ENCODE measurements at regions not wholly inside any gene's neighbourhood (a gene's known extent, or its start where the extent isn't known, plus 50 kb on each side); places are given as distances from the start of the nearest gene placed in this dataset.
"Not testable (repeated sequence)": the region's sequence is repeated elsewhere in the genome, so short reads cannot be mapped to it uniquely, and the experiment has no call there.

DNA sequence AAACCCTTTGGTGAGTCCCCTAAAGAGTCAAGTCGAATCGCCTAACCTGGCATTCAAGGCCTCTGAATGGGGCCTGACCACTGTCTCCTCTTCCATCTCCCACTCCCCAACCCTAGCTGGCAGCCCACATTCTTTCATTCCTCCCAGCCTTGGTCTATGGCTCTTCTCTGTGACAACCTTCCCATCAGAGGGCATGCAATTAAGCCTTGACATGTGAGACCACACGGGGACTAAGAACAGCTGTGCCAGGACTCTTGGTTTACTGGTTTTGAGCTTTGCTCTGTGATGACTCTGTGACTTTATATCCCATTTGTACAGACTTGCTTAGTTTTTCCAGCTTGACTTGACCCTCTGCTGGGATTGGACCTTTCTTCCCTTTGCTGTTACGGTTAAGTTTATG lies 116.6 kb downstream of the BUB3 start:
- no peak for DNase-seq

DNA sequence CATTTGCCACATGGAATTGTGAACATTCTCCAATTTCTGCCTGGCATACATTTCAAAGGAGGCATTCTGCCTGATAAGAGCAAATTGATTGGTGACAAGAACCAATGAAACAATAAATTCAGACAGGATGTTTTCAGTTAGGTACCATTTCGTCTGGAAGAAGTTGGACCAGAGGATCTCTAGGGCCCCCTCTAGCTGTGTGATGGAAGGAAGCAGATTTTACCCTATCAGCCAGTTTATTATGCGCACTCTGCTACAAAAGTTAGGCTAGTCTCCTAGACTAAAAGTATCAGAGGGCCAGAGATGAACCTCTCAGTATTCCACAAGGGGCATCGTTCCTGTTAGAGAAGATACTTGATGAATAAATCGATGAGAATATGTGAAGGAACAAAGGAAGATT lies 118.0 kb downstream of the BUB3 start:
- no peak for DNase-seq

DNA sequence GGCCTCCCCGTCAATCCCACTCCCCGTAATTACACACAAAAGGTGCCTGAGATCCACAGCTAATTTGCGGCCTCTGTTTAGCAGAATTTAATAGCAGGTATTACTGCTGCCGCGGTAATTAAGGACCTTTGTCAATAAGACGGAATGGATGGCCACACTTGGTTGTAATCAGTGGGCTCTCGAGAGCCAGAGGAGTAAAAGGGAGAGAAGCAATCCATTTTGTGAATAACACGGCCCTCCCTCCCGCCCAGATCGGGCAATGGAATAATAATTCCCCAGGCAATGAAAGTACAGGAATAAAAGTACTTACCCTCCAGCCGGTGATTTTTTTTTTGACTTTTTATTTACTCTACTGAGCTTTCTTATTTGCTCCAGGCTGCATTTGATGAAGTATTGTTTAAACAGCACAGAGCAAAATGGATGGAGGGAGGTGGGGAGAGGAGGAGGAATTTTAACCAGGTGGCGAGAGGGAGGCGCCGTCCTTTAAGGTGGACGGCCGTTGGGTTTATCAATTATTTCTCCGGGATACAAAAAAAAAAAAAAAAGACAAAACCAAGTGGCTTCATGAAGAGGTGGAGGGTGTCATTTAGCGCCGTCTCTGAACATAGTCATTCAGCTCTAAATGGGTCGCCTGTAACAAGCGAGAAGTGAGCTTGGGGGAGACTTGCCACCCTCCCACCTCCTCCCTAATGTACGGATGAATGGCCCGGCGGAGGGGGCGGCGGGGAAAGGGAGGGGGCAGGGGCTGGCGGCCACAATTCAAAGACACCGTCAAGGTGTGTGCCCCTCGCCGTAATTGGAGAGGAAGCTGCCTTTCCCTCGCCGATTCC lies 120.3 kb downstream of the BUB3 start:
- DNase-seq: no peak

GRCh38 chr10:123275136-123275564 lies 120.9 kb downstream of the BUB3 start:
- DNase-seq: no peak

- DNase-seq: no peak
Observed at GRCh38 chr10:123278445-123278844, 124.2 kb downstream of the BUB3 start.

DNA sequence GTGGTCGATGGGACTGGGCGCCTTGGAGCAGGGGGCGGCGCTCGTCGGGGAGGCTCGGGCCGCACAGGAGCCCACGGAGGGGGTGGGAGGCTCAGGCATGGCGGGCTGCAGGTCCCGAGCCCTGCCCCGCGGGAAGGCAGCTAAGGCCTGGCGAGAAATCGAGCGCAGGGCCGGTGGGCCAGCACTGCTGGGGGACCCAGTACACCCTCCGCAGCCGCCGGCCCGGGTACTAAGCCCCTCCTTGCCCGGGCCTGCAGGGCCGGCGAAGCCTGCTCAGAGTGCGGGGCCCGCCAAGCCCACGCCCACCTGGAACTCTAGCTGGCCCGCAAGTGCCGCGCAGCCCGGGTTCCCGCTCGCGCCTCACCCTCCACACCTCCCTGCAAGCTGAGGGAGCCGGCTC lies 129.2 kb downstream of the BUB3 start:
- not testable (repeated sequence) for DNase-seq

GRCh38 chr10:123284022-123284421 lies 129.8 kb downstream of the BUB3 start:
- no peak for DNase-seq

DNA sequence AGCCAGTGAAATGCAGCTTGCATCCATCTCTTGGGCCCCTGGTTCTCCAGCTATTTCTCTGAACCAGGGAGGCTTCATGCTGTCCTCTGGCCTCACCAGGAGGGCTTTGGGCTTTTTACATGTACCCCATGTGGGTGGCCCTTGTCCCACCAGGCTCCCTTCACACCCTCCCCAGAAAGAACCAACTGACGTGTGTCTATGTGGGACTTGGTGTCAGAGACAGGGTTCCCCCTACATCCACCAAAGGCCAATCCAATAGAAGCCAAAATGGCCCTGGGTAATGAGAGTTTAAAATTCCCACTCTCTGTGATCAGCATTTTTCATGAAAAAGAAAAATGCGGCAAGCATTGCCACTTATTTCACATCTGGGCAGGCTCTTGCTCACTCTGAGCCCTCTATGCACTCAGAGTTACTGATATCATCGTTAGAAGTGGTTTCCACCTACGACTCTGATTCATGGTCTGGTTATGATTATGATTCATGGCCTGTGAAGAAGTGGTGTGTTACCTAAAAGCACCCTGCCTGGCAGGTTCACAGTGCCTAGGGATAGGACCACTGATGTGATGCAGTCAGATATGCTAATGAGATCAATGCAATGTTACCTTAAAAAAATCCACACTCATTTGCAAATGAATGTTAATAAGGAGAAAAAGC lies 133.5 kb downstream of the BUB3 start:
- peak in 1 of 4 experiments; percentile 7 for DNase-seq

DNA sequence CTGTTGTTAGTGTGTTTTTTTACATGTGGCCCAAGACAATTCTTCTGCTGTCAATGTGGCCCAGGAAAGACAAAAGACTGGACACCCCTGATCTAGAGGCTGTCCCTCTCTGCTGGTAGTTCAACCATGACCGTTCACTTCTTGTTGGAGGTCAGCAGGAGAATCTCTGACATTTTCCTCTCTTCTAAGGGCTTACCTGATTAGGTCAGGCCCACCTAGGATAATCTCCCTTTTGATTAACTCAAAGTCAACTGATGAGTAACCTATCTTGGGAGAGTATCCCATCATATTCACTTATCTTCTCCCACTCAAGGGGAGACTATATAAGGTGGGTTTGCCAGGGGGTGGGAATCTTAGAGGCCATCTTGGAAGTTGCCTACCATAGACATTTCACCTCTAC lies 135.2 kb downstream of the BUB3 start:
- no peak for DNase-seq

GRCh38 chr10:123294109-123294508 lies 139.9 kb downstream of the BUB3 start:
- DNase-seq: no peak

DNA sequence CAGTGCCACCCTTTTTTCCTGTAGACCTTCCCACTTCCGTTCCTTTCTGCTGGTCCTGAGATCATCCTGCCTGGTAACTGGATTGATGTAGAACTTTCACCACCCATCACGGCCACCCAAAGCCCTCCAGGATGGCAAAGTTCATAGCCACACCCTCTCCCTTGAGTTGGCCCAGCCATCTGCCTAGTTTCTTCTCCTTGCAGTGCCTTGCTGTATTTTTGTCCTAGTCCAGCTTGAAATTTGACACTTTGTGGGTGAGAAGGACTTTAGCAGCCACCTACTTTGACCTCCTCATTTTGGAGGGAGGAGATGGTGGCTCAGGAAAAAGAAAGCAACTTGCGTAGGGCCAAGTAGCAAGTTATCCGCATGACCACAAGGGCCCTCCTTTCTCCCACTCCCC lies 140.7 kb downstream of the BUB3 start:
- DNase-seq: no peak

- DNase-seq: no peak
Observed at GRCh38 chr10:123295644-123296043, 141.4 kb downstream of the BUB3 start.

DNA sequence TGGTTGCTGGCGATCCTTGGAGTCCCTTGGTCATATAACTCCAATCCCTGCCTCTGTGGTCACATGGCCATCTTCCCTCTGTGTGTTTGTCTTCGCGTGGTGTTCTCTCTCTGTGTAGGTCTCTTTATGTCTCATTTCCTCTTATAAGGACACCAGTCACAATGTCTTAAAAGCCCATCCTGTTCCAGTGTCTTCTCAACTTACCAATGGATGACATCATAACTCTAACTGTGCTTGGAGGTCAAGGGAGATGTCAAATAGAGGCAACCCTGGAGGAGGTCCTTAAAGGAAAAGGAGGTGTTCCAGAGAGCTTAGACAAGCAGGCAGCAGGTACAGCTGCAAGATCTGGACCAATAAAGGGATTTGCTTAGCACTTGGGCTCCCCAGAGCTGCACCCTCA lies 143.0 kb downstream of the BUB3 start:
- no peak for DNase-seq

DNA sequence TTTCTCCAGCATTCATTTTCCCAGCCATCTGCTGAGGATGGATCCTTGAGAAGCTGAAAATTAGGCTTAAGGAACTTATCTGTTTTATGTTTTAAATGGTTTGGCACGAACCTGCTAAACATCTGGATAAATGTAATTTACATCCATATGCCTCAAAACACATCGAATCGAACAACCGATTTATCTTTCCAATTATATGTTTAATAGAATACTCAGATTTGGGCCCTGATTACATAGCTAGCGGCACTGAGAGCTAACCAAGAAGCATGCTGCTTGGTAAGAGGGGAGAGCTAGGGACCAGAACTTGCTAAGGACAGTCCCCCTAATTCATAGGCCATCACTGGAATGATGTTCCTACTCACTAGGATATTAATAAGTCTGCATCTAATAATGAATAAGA lies 144.4 kb downstream of the BUB3 start:
- no peak for DNase-seq

- no peak for DNase-seq
Observed at GRCh38 chr10:123299598-123299997, 145.4 kb downstream of the BUB3 start.

DNA sequence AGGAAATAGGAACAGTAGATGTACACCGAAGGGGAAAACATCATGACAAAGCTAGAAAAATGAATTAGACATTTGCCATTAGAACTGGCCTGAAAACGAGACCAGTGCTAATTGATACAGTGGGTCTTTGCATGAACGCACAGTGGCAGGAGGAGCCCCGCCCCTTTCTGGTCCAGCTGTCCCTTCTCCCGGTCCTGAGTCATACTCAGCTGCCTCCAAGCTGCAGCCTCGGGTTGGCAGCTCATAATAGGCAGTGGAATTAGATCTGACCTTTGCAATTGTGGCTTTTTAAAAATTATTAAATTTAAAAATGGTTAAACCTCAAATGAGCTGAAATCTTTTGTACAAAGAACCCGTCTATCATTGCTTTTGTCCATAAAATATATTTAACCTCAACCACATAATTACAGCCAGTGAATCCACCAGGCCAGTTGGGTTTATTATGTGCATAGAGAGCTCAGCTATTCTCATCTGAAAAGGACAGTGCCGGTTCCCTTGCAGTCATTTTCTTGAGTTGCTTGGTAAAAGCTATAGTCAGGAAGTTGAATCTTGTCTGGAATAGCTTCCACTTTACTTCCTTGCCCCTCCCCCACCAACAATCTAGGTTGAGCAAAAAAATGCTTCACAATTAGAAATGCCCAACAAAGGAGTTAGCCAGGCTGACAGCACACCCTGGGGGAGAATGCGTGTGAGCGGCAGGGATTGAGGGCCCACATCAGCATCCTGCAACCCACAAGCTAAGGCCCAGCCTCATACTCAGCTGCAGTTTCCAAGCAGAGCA lies 147.1 kb downstream of the BUB3 start:
- DNase-seq: no peak

DNA sequence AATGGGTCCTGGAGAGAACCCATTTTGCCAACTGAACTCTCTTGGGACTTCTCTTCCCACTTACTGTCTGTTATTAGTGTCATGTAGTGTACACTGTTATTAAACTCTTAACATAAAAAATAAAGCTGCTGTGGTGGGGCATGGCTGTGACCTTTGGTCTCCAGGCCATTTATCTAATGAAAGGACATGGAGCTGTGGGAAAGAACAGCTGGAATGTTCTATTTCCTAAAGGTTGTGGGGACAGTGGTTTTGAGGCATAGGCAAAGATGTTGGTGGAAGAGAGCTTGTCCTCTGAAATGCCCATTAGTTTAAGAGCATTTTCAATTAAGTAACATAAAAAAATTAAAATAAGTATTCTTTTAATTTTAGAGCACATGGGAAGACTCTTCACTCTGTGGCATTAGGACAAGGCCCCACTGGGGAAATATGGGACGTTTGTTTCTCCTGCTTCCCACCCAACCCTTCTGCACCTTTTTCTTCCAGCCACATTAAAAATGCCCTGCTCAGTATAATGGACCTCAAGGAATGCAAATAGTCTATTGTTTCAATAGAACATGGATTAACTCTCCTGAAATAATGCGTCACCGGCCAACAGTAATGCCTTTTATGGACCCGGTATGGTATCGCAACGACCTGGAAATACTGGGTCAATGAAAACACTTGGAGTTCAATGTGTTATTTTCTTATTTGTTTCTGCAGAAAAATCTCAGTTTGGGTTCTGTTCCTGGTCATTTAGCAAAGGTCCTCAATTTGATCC lies 149.6 kb downstream of the BUB3 start:
- DNase-seq: no peak

GRCh38 chr10:123305671-123306070 lies 151.5 kb downstream of the BUB3 start:
- no peak for DNase-seq

DNA sequence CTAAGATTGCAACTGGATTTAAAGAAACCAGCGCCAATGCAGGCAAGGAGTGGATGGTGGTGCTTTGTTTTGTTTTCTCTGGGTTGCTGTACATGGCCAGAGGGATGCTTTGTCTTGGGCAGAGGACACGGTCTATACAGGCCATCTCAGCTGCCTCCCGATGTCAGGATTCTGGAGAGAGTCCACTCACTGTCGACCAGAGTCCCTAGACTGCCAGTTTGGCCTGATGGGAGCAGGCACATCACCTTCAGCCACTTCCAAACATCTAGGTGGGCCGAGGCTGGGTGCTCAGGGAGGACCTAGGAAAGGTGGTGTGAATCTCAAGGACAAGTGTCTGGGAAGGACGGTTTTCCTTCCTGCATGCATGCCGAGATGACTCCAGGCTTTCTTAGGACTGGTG lies 152.1 kb downstream of the BUB3 start:
- DNase-seq: no peak

DNA sequence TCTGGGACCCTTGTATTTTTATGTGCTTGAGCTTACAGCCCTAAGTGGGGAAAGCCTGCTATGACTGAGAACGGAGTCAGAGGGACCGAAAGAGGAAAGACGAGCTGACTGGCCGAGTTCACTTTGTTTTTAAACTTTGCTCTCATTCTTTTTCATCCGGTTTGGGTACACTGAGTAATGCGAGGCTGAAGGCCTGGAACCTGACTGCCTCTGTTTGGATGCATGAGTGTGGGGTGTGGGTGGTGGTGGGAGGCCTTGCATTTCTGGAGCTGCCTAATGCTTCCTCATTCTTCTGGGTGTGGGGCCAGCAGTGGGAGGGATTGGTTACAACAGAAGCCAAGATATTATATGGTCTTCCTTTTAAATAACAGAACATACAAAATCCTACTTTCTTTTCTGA lies 155.5 kb downstream of the BUB3 start:
- DNase-seq: no peak

GRCh38 chr10:123316776-123317175 lies 162.6 kb downstream of the BUB3 start:
- no peak for DNase-seq

DNA sequence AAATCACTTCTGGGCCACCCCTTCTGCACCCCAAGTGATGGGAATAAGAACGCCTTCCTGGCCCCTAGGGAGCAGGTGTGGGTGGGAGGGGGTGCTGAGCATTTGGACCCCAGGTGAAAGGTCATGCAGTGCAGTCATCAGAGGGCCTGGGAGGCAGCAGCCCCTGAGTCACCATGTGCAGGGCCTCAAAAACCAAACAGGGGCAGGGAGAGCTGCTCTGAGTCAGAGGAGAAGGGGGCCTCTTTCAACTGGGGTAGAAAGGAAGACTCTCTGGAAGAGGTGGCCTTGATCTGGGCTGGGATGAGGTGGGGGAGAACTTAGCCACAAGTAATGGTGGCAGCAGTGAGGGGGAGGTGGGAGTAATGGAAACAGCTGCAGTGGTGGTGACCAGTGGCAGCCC lies 164.3 kb downstream of the BUB3 start:
- DNase-seq: no peak

DNA sequence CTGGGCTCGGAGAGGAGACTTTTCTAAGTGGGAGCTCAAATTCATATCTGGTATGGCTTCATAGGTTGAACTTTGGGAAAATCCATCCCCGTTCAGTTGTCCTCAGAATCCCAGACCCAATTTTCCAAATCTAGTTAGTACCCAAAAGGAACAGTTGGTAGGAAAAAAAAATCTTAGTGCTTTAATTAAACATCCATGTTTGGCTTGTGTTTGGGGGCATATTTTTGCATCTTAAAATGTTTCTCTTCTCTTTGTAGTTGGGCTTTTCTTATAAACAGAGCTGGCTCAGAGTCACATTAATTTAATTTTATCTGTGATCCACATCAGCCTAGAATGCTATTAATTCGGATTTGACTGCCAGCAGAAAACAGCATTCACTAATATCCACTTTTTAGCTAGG lies 165.9 kb downstream of the BUB3 start:
- no peak for DNase-seq

Measured in activated CD4-positive, CD25-positive, alpha-beta regulatory T cell (primary cell).